DND-41 (cell line): ENCODE measurements at regions not wholly inside any gene's neighbourhood (a gene's known extent, or its start where the extent isn't known, plus 50 kb on each side); places are given as distances from the start of the nearest gene placed in this dataset.

Source experiments
- ATAC-seq: fragments of 200-7000 bp; cut with Tn5 transposase; 3 replicates; pipeline ENCODE4 v1.9.1; 2021; ENCODE audit warnings: low read depth; ENCODE audit not compliant: insufficient read depth
- DNase-seq: peaks from one replicate; pipeline ENCODE4 v3.0.0-alpha.2; 2020
- H2AFZ ChIP-seq: 2 replicates; pipeline ENCODE4 v1.6.0; 2012; ENCODE audit warnings: low read depth, low read length
- H3K27ac ChIP-seq: 2 replicates; pipeline ENCODE4 v1.5.1; 2012; ENCODE audit warnings: low read length, inconsistent platforms
- H3K27me3 ChIP-seq: fragments of 200-600 bp; sonication (generic); 2 replicates; pipeline ENCODE4 v1.6.0; 2012; ENCODE audit warnings: low read length, mild to moderate bottlenecking, inconsistent platforms; ENCODE audit not compliant: insufficient read depth, poor library complexity
- H3K36me3 ChIP-seq: 2 replicates; pipeline ENCODE4 v1.5.1; 2012; ENCODE audit warnings: low read length, inconsistent platforms; ENCODE audit not compliant: insufficient read depth
- H3K4me1 ChIP-seq: 2 replicates; pipeline ENCODE4 v1.5.1; 2012; ENCODE audit warnings: mild to moderate bottlenecking, low read length; ENCODE audit not compliant: insufficient read depth
- H3K4me2 ChIP-seq: 2 replicates; pipeline ENCODE4 v1.6.0; 2012; ENCODE audit warnings: mild to moderate bottlenecking, moderate library complexity, low read length, inconsistent platforms; ENCODE audit not compliant: insufficient read depth
- H3K4me3 ChIP-seq, 2 experiments: fragments of 200-600 bp in 1 of 2; shearing (Covaris generic) in 1 of 2; 2 replicates each; pipeline ENCODE4 v1.5.1; 2012 to 2016; ENCODE audit warnings: inconsistent platforms in 2 of 2, low read length in 2 of 2, mild to moderate bottlenecking in 2 of 2, low read depth in 1 of 2, moderate library complexity in 1 of 2
- H3K79me2 ChIP-seq: 2 replicates; pipeline ENCODE4 v1.6.0; 2012; ENCODE audit warnings: low read length, inconsistent platforms; ENCODE audit not compliant: insufficient read depth
- H3K9ac ChIP-seq: 2 replicates; pipeline ENCODE4 v1.6.0; 2012; ENCODE audit warnings: low read depth, mild to moderate bottlenecking, inconsistent platforms, low read length, moderate library complexity
- H3K9me3 ChIP-seq: 2 replicates; pipeline ENCODE4 v1.5.1; 2012; ENCODE audit warnings: low read length, moderate library complexity, mild to moderate bottlenecking, inconsistent platforms; ENCODE audit not compliant: insufficient read depth, severe bottlenecking
- H4K20me1 ChIP-seq: 2 replicates; pipeline ENCODE4 v1.6.0; 2012; ENCODE audit warnings: low read length; ENCODE audit not compliant: insufficient read depth
- CTCF ChIP-seq: IDR thresholded peaks from 2 replicates; pipeline ENCODE4 v1.5.1; 2012; ENCODE audit warnings: borderline replicate concordance, low read length, moderate library complexity, mild to moderate bottlenecking; ENCODE audit not compliant: poor library complexity, severe bottlenecking; ENCODE audit errors: extremely low read depth
- EZH2 ChIP-seq: IDR thresholded peaks from 3 replicates; pipeline ENCODE4 v1.6.1; 2012; ENCODE audit warnings: borderline replicate concordance, low read depth, mild to moderate bottlenecking, moderate library complexity, low read length, inconsistent platforms; ENCODE audit not compliant: severe bottlenecking

GRCh38 chr10:83142074-83142563 is 997.2 kb upstream of the GHITM start:
- H4K20me1 ChIP-seq: no peaks in the 10 kb centered on the region
- no peak overlapping the region for H3K9ac ChIP-seq
- H3K4me3 ChIP-seq: no peak overlapping the region
- no peaks in the 10 kb centered on the region for H3K79me2 ChIP-seq
- ATAC-seq: no peak
- DNase-seq: no peak
- no peak for TF ChIP-seq CTCF
- no peak for TF ChIP-seq EZH2
- H3K9me3 ChIP-seq: no peaks in the 10 kb centered on the region
- H3K4me2 ChIP-seq: no peak overlapping the region
- no peak overlapping the region for H2AFZ ChIP-seq
- no peak overlapping the region for H3K27ac ChIP-seq
- no peaks in the 10 kb centered on the region for H3K27me3 ChIP-seq
- no peaks in the 10 kb centered on the region for H3K4me1 ChIP-seq
- H3K36me3 ChIP-seq: no peaks in the 10 kb centered on the region

GRCh38 chr10:83144461-83144860 is 994.8 kb upstream of the GHITM start:
- no peak overlapping the region for H3K9ac ChIP-seq
- TF ChIP-seq EZH2: no peak
- no peak for TF ChIP-seq CTCF
- no peak overlapping the region for H3K4me3 ChIP-seq
- no peaks in the 10 kb centered on the region for H3K4me1 ChIP-seq
- DNase-seq: no peak
- no peak overlapping the region for H3K4me2 ChIP-seq
- ATAC-seq: no peak
- H2AFZ ChIP-seq: no peak overlapping the region
- no peaks in the 10 kb centered on the region for H4K20me1 ChIP-seq
- no peaks in the 10 kb centered on the region for H3K36me3 ChIP-seq
- no peaks in the 10 kb centered on the region for H3K27me3 ChIP-seq
- H3K27ac ChIP-seq: no peak overlapping the region
- H3K9me3 ChIP-seq: no peaks in the 10 kb centered on the region
- no peaks in the 10 kb centered on the region for H3K79me2 ChIP-seq

GRCh38 chr10:83153714-83154113 is 985.6 kb upstream of the GHITM start:
- Histone ChIP-seq H3K9ac (no peak overlapping the region), H2AFZ (no peak overlapping the region), H3K27me3 (no peaks in the 10 kb centered on the region), H3K4me2 (no peak overlapping the region), H3K79me2 (no peaks in the 10 kb centered on the region), H3K4me3 (no peak overlapping the region), H3K36me3 (no peaks in the 10 kb centered on the region), H3K27ac (no peak overlapping the region), H3K9me3 (no peaks in the 10 kb centered on the region), H4K20me1 (no peaks in the 10 kb centered on the region), H3K4me1 (no peaks in the 10 kb centered on the region)
- no peak for ATAC-seq
- TF ChIP-seq EZH2 (no peak), CTCF (no peak)
- no peak for DNase-seq

- no peaks in the 10 kb centered on the region for H3K9me3 ChIP-seq
- ATAC-seq (no peak), DNase-seq (no peak)
- no peak overlapping the region for H3K9ac ChIP-seq
- no peak overlapping the region for H3K4me3 ChIP-seq
- no peak for TF ChIP-seq EZH2
- TF ChIP-seq CTCF: no peak
- no peaks in the 10 kb centered on the region for H3K27me3 ChIP-seq
- no peak overlapping the region for H3K27ac ChIP-seq
- no peak overlapping the region for H2AFZ ChIP-seq
- no peaks in the 10 kb centered on the region for H3K4me1 ChIP-seq
- no peaks in the 10 kb centered on the region for H3K36me3 ChIP-seq
- H4K20me1 ChIP-seq: no peaks in the 10 kb centered on the region
- no peaks in the 10 kb centered on the region for H3K79me2 ChIP-seq
- H3K4me2 ChIP-seq: no peak overlapping the region
Observed at GRCh38 chr10:83164156-83164555, 975.2 kb upstream of the GHITM start.
